MM.1S (cell line): ENCODE measurements at regions not wholly inside any gene's neighbourhood (a gene's known extent, or its start where the extent isn't known, plus 50 kb on each side); places are given as distances from the start of the nearest gene placed in this dataset.

Experiments
- DNase-seq: peaks from one replicate; pipeline ENCODE4 v3.0.0-alpha.2; 2015
- H2AFZ ChIP-seq: fragments of 300-600 bp; sonication (generic); 2 replicates; pipeline ENCODE4 v1.6.0; 2016; ENCODE audit warnings: antibody characterized with exemption, low read length
- H3F3A ChIP-seq: fragments of 300-600 bp; sonication (generic); 2 replicates; pipeline ENCODE4 v1.6.1; 2016; ENCODE audit warnings: mild to moderate bottlenecking, antibody characterized with exemption, low read length, moderate library complexity, mixed read lengths; ENCODE audit not compliant: insufficient read depth
- H3K27ac ChIP-seq: fragments of 300-600 bp; sonication (generic); 2 replicates; pipeline ENCODE4 v1.5.1; 2016; ENCODE audit warnings: mild to moderate bottlenecking, low read length
- H3K27me3 ChIP-seq: fragments of 300-600 bp; sonication (generic); replicated peaks from 2 replicates; pipeline ENCODE4 v1.6.0; 2016; ENCODE audit warnings: low read length; ENCODE audit not compliant: insufficient read depth
- H3K36me3 ChIP-seq: fragments of 300-600 bp; sonication (generic); replicated peaks from 2 replicates; pipeline ENCODE4 v1.6.1; 2016; ENCODE audit warnings: mild to moderate bottlenecking, low read length, mixed read lengths; ENCODE audit not compliant: insufficient read depth
- H3K4me1 ChIP-seq: fragments of 300-600 bp; sonication (generic); 2 replicates; pipeline ENCODE4 v1.6.1; 2016; ENCODE audit warnings: low read length, mixed read lengths
- H3K4me2 ChIP-seq: fragments of 300-600 bp; sonication (generic); 2 replicates; pipeline ENCODE4 v1.6.0; 2016; ENCODE audit warnings: low read depth, low read length
- H3K4me3 ChIP-seq: fragments of 300-600 bp; sonication (generic); 2 replicates; pipeline ENCODE4 v1.5.1; 2016; ENCODE audit warnings: low read length, mixed read lengths
- H3K79me2 ChIP-seq: fragments of 300-600 bp; sonication (generic); 2 replicates; pipeline ENCODE4 v1.6.1; 2016; ENCODE audit warnings: mixed run types, low read length, mixed read lengths
- H3K9ac ChIP-seq: fragments of 300-600 bp; sonication (generic); 2 replicates; pipeline ENCODE4 v1.6.1; 2016; ENCODE audit warnings: low read length, mixed read lengths
- H3K9me2 ChIP-seq: fragments of 300-600 bp; sonication (generic); replicated peaks from 2 replicates; pipeline ENCODE4 v1.6.1; 2016; ENCODE audit warnings: mild to moderate bottlenecking, low read length, mixed read lengths; ENCODE audit not compliant: insufficient read depth
- H3K9me3 ChIP-seq: fragments of 300-600 bp; sonication (generic); replicated peaks from 2 replicates; pipeline ENCODE4 v1.6.1; 2016; ENCODE audit warnings: mild to moderate bottlenecking, low read length, mixed read lengths; ENCODE audit not compliant: insufficient read depth
- H4K20me1 ChIP-seq: fragments of 300-600 bp; sonication (generic); 2 replicates; pipeline ENCODE4 v1.6.1; 2016; ENCODE audit warnings: mild to moderate bottlenecking, low read length, moderate library complexity, mixed read lengths; ENCODE audit not compliant: insufficient read depth
- CTCF ChIP-seq: fragments of 300-600 bp; sonication (generic); IDR thresholded peaks from 2 replicates; pipeline ENCODE4 v1.5.1; 2016; ENCODE audit warnings: antibody characterized with exemption, low read length, mixed read lengths
- EZH2 ChIP-seq: fragments of 300-600 bp; sonication (generic); optimal IDR thresholded peaks from 2 replicates; pipeline ENCODE3; 2017; ENCODE audit warnings: low read depth, mild to moderate bottlenecking, antibody characterized with exemption, low read length, mixed read lengths
- EZH2phosphoT487 ChIP-seq: fragments of 300-600 bp; sonication (generic); IDR thresholded peaks from 2 replicates; pipeline ENCODE4 v1.6.1; 2018; ENCODE audit warnings: antibody characterized with exemption, low read length

- Histone ChIP-seq H3K9ac (no peak overlapping the region), H2AFZ (no peak overlapping the region), H3K27ac (no peak overlapping the region), H4K20me1 (no peaks in the 10 kb centered on the region), H3F3A (no peaks in the 10 kb centered on the region; the same call in 1 of the 2 replicates), H3K27me3 (no peaks in the 10 kb centered on the region), H3K79me2 (no peaks in the 10 kb centered on the region), H3K4me1 (peaks cover 7% of the 10 kb centered on the region; the same call in 1 of the 2 replicates), H3K36me3 (no peaks in the 10 kb centered on the region), H3K9me2 (no peaks in the 10 kb centered on the region), H3K4me2 (no peak overlapping the region), H3K9me3 (no peaks in the 10 kb centered on the region), H3K4me3 (no peak overlapping the region)
- no peak for DNase-seq
- TF ChIP-seq EZH2, result no peak
- no peak for TF ChIP-seq EZH2phosphoT487
- TF ChIP-seq CTCF, result no peak
Observed at GRCh38 chr10:33510206-33510605, 175.7 kb upstream of the NRP1 start.

- Histone ChIP-seq H4K20me1 (no peaks in the 10 kb centered on the region), H2AFZ (no peak overlapping the region), H3K9me2 (no peaks in the 10 kb centered on the region), H3K4me2 (no peak overlapping the region), H3F3A (no peaks in the 10 kb centered on the region; the same call in 1 of the 2 replicates), H3K27me3 (no peaks in the 10 kb centered on the region), H3K4me3 (no peak overlapping the region), H3K36me3 (no peaks in the 10 kb centered on the region), H3K4me1 (peaks cover 7% of the 10 kb centered on the region; the same call in 1 of the 2 replicates), H3K9ac (no peak overlapping the region), H3K79me2 (no peaks in the 10 kb centered on the region), H3K9me3 (no peaks in the 10 kb centered on the region), H3K27ac (no peak overlapping the region)
- TF ChIP-seq EZH2, result no peak
- no peak for TF ChIP-seq EZH2phosphoT487
- TF ChIP-seq CTCF, result no peak
- DNase-seq, result no peak
Observed at GRCh38 chr10:33509231-33509831, 174.9 kb upstream of the NRP1 start.

- H3K4me1 ChIP-seq, result peaks cover 7% of the 10 kb centered on the region; the same call in 1 of the 2 replicates
- H3K27ac ChIP-seq, result no peak overlapping the region
- H3K36me3 ChIP-seq, result no peaks in the 10 kb centered on the region
- no peak for DNase-seq
- no peaks in the 10 kb centered on the region for H3K9me2 ChIP-seq
- no peak overlapping the region for H3K9ac ChIP-seq
- no peaks in the 10 kb centered on the region for H4K20me1 ChIP-seq
- no peak overlapping the region for H2AFZ ChIP-seq
- TF ChIP-seq EZH2 (no peak), CTCF (no peak), EZH2phosphoT487 (no peak)
- no peaks in the 10 kb centered on the region for H3K27me3 ChIP-seq
- no peaks in the 10 kb centered on the region; the same call in 1 of the 2 replicates for H3F3A ChIP-seq
- H3K79me2 ChIP-seq, result no peaks in the 10 kb centered on the region
- H3K9me3 ChIP-seq, result no peaks in the 10 kb centered on the region
- no peak overlapping the region for H3K4me2 ChIP-seq
- H3K4me3 ChIP-seq, result no peak overlapping the region
Observed at GRCh38 chr10:33507662-33508425, 173.4 kb upstream of the NRP1 start.
